GM21526 (cell line): ENCODE measurements at regions not wholly inside any gene's neighbourhood (a gene's known extent, or its start where the extent isn't known, plus 50 kb on each side); places are given as distances from the start of the nearest gene placed in this dataset.
"Not testable (repeated sequence)": the region's sequence is repeated elsewhere in the genome, so short reads cannot be mapped to it uniquely, and the experiment has no call there.

ENCODE experiments used
- ATAC-seq: cut with Tn5 transposase; IDR thresholded peaks from one replicate; pipeline ENCODE4 v1.9.1; 2021; ENCODE audit warnings: moderate library complexity; ENCODE audit not compliant: unreplicated experiment, low FRiP score

DNA sequence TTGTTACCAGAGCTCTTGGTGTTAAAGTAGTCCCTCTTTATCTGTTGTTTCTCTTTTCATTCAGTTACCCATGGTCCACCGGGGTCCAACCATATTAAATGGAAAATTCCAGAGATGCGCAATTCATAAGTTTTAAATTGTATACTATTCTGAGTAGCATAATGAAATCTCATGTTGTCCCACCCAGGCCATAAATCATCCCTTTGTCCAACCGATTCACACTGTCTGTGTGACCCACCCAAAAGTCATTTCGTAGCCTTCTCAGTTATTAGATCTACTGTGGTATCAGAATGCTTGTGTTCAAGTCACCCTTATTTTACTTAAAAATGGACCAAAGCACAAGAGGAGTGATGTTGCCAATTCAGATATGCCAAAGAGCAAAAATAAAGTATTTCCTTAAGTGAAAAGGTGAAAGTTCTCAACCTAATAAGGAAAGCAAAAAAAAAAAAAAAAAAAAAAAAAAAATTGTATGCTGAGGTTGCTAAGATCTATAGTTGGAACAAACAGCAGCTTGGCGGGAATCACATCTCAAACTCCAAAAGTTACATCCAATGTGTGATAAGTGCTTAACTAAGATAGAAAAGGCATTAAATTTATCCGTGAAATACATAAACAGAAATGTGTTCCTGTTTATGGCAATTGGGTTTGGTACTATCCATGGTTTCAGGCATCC is 106.8 kb upstream of the GPBP1 start:
- no peak for ATAC-seq

GRCh38 chr5:57067597-57067924 is 106.3 kb upstream of the GPBP1 start:
- ATAC-seq, result no peak

DNA sequence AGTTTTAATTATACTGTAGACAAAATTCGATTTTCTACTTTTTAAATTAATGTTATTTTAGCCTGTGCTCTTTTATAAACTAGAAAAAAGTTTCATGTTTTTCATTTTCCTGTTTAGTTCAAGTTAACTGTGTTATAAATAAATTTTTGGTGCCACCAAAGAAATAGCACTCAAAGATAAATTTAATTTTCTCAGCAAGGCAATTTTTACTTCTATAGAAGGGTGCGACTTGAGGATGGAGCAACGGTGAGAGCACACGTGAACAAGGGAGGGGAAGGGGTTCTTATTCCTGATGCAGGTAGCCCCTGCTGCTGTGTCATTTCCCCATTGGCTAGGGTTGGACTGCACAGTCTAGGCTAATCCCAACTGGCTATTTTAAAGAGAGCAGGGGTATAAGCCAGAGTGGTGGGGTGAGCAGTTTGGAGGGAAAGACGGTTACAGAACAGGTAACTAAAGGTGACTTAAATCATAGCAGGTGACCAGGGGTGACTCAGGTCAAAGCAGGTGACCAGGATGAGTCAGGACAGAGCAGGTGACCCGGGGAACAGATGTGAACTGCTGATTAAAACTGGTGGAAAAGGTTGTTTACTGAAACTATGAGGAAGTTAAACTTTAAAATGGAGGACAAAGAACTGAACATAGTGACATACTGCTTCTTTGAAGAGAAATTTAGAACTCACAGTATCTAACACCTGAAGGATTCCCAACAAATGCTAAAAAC is 104.6 kb upstream of the GPBP1 start:
- no peak for ATAC-seq

GRCh38 chr5:57072218-57072892 is 101.5 kb upstream of the GPBP1 start:
- no peak for ATAC-seq

DNA sequence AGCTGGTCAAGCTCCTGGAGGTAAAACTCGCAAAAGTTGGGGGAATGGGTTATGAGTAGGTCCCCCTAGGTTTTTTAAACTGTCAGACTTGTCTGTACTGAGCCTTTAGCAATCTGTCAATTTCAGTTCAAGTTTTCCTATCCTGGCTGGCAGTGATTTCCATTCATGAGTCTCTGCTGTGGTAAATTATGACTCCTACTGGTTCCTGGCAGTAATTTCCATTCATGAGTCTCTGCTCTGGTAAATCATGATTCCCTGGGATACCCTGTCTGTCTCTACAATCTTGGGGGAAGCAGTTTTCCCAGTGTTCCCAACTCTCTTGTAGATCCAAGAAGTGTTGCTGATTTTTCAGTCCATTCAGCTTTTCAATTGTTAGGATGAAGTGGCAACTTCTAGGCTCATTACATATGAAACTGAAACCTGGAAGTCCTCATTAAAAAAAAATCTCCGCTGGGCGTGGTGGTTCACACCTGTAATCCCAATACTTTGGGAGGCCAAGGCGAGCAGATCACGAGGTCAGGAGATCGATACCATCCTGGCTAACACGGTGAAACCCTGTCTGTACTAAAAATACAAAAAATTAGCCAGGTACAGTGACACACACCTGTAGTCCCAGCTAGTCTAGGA is 91.3 kb upstream of the GPBP1 start:
- ATAC-seq, result no peak

DNA sequence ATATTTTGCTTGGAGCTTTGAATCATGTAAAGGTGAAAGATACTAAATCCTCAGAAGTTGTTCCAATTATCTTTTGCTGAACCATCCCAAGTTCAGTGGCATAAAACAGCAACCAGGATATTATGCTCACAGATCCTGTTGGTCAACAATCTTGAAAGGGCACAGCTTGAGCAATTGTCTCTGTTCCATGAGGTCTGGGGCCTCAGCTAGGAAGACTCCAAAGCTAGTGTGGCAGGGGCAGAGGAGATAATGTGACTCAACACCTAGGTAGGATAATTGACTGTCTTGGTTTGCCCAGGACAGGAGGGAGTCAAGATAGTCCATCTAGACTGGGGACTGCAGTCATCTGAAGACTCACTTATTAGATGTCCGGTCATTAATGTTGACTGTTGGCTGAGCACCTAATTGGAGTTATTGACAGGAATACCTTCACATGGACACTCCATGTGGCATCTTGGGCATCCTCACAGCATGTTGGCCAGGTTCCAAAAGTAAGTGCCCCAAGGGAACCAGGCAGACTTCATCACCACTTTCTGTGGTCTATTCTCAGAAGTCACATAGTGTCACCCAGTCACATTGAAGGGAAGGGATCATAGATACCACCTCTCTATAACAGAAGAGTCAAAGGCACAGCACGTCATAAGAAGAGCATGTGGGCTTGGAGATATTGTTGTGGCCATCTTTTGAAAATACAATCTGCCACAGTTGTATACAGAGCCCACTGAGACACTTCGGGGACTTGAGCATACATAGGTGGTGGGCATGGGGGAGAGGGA is 88.4 kb upstream of the GPBP1 start:
- ATAC-seq, result no peak

DNA sequence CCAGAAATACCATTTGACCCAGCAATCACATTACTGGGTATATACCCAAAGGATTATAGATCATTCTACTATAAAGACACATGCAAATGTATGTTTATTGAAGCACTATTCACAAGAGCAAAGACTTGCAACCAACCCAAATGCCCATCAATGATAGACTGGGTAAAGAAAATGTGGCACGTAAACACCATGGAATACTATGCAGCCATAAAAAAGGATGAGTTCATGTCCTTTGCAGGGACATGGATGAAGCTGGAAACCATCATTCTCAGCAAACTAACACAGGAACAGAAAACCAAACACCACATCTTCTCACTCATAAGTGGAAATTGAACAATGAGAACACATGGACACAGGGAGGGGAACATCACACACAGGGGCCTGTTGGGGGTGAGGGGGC is 85.9 kb upstream of the GPBP1 start:
- ATAC-seq, result not testable (repeated sequence)

GRCh38 chr5:57094753-57095683 is 78.8 kb upstream of the GPBP1 start:
- no peak for ATAC-seq

GRCh38 chr5:57097526-57097925 is 76.3 kb upstream of the GPBP1 start:
- ATAC-seq, result no peak

GRCh38 chr5:57102189-57102904 is 71.5 kb upstream of the GPBP1 start:
- ATAC-seq, result no peak

GRCh38 chr5:57102905-57103255 is 71.0 kb upstream of the GPBP1 start:
- no peak for ATAC-seq

DNA sequence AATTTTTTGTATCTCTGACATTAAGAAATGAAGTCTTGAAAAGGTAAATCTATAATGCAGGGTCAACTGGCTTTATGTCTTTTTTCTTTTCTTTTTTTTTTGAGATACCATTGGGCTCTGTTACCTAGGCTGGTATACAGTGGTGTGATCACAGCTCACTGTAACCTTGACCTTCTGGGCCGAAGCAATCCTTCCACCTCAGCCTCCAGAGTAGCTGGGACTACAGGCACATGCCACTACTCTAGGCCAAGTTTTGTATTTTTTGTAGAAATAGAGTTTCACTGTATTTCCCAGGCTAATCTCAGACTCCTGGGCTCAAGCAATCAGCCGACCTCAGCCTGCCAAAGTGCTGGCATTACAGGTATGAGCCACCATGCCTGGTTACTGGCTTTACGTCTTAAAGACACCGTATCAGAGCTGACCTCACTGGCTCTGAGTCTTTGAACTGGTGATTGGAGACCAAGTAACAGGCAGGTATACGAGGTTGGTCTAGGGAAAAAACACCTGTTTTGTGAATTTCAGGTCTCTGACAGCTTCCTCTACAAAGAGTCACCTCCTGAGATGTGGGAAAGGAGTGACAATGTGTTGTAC is 70.4 kb upstream of the GPBP1 start:
- ATAC-seq, result no peak

GRCh38 chr5:57106661-57107060 is 67.2 kb upstream of the GPBP1 start:
- ATAC-seq, result no peak

GRCh38 chr5:57111993-57112392 is 61.9 kb upstream of the GPBP1 start:
- no peak for ATAC-seq

DNA sequence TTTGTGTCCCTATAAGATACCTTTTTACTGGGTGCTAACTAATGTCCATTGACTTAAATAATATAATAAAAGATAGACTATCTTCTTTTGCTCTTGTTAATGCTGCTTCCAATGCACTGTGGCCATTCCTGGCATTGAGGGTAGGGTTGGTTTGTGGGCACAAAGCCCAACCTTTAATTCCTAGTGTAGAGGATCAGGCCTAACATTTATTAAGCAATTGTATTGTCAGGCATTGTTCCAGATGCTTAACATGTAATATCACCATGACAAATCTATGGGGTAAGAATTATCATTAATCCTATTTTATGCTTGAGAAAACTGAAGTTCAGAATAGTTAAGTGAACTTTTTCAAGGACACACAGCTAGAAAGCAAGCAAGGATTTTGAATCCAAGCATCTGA is 60.4 kb upstream of the GPBP1 start:
- no peak for ATAC-seq

- no peak for ATAC-seq
Observed at GRCh38 chr5:57117596-57117995, 56.3 kb upstream of the GPBP1 start.

GRCh38 chr5:57119031-57119430 is 54.8 kb upstream of the GPBP1 start:
- no peak for ATAC-seq

DNA sequence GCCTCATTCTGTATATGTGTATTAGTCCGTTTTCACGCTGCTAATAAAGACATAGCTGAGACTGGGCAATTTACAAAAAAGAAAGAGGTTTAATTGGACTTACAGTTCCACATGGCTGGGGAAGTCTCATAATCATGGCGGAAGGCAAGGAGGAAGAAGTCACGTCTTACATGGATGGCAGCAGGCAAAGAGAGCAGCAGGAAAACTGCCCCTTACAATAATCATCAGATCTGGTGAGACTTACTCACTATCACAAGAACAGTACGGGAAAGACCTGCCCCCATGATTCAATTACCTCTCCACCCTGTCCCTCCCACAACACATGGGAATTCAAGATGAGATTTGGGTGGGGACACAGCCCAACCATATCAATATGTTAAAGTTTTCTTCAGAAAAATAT is 49.8 kb upstream of the GPBP1 start:
- ATAC-seq, result no peak
